ENCODE measurements at regions not wholly inside any gene's neighbourhood (a gene's known extent, or its start where the extent isn't known, plus 50 kb on each side); places are given as distances from the start of the nearest gene placed in this dataset.

DNA sequence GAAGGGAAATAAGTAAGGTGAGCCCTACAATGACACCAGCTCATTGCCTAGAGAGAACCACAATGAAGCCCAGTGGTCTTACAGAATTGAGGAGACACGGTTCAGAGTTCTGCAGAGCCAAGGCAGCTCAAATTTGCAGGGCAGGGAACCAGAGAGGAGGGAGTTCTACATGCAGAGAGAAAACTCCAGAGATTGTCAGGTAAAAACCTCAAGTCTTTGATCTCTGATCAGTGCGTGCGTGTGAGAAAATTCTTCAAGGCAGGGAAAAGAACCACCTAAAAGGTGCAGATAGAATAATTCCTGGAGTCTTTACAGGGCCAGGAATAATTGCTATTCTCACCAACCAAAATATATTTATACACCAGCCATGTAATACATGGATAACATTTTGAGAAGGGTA, 88.0 kb upstream of the SNRK start:
- TF ChIP-seq, protein P1, sequence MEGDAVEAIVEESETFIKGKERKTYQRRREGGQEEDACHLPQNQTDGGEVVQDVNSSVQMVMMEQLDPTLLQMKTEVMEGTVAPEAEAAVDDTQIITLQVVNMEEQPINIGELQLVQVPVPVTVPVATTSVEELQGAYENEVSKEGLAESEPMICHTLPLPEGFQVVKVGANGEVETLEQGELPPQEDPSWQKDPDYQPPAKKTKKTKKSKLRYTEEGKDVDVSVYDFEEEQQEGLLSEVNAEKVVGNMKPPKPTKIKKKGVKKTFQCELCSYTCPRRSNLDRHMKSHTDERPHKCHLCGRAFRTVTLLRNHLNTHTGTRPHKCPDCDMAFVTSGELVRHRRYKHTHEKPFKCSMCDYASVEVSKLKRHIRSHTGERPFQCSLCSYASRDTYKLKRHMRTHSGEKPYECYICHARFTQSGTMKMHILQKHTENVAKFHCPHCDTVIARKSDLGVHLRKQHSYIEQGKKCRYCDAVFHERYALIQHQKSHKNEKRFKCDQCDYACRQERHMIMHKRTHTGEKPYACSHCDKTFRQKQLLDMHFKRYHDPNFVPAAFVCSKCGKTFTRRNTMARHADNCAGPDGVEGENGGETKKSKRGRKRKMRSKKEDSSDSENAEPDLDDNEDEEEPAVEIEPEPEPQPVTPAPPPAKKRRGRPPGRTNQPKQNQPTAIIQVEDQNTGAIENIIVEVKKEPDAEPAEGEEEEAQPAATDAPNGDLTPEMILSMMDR (IDR thresholded peaks at IDR 0.05; ENCODE audit: low read depth, low read length, missing control alignments) = no peak
- H3K27me3 ChIP-seq (replicated peaks) = no peaks in the 10 kb centered on the region
- H3K4me3 ChIP-seq (ENCODE audit: low read depth, low read length) = no peak overlapping the region
- no peaks in the 10 kb centered on the region for H3K36me3 ChIP-seq (replicated peaks)
- in situ Hi-C loops (cut with HindIII; ENCODE audit: low pct_ligation_motif_present, low sequenced_read_pairs) = no loop called here
- no peak for DNase-seq
- peak overlapping the region; percentile 84 for H3K27ac ChIP-seq

DNA sequence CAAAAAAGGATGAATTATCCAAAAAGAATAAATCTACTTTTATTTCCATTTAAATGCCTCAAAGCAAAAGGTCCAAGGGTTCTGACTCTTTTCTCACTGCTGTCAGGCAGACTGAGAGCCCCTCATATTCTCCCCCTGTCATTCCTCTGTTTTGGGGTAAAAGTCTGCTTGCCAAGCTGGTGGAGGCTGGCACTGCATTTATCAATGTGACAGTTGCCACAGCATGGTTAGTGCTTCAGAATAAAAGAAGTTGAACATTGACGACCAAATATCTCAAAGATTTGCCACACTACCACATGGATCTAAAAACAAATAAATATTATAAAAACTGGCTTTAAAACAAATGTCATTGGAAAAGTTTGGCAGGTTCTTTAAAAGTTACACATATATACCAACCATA, 89.2 kb upstream of the SNRK start:
- DNase-seq = no peak
- no peaks in the 10 kb centered on the region for H3K27me3 ChIP-seq (replicated peaks)
- in situ Hi-C loops (cut with HindIII; ENCODE audit: low pct_ligation_motif_present, low sequenced_read_pairs) = no loop called here
- H3K27ac ChIP-seq = no peak overlapping the region
- H3K4me3 ChIP-seq (ENCODE audit: low read depth, low read length) = no peak overlapping the region
- no peaks in the 10 kb centered on the region for H3K36me3 ChIP-seq (replicated peaks)
- TF ChIP-seq, protein P1 (IDR thresholded peaks at IDR 0.05; ENCODE audit: low read depth, low read length, missing control alignments) = no peak

DNA sequence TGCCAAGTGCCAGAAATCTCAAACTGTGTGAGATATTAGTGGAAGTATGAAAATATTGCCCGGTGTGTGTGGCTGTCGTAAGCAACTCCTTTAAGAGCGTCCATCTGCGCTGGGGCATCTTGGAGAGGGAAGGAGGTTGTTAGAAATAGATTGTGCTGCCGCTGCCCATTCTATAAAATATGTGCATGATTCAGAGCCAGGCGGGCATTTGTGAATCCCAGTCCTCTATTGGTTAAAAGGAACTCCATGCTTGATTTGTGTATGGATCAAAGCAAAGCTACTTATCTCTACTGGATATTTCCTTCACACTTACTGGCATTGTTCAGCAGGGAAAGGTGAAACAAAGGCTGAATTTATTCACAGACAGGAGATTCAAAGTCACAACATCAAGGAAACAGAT, 89.6 kb upstream of the SNRK start:
- TF ChIP-seq, protein P1 (IDR thresholded peaks at IDR 0.05; ENCODE audit: low read depth, low read length, missing control alignments) = no peak
- no peaks in the 10 kb centered on the region for H3K27me3 ChIP-seq (replicated peaks)
- in situ Hi-C loops (cut with HindIII; ENCODE audit: low pct_ligation_motif_present, low sequenced_read_pairs) = no loop called here
- H3K36me3 ChIP-seq (replicated peaks) = no peaks in the 10 kb centered on the region
- no peak overlapping the region for H3K27ac ChIP-seq
- DNase-seq = no peak
- H3K4me3 ChIP-seq (ENCODE audit: low read depth, low read length) = no peak overlapping the region

DNA sequence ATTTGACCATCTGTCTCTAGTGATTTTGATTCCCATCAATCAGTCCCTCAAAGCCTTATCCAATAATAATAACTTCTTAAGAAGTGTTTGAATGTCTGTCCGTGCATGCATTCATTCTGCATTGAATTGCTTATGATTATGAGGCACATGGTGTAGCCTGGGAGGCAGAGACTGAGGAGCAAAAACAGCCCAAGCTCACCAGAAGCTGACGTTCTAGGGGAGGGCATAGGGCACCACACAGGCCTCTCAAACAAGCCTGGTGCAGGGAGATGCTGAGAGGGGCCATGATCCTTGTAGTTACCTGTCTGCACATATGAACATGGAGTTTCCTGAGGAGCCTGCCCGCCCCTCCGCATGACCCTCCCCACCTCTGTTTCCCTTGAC, 89.2 kb upstream of the POMGNT2 start:
- DNase-seq = no peak
- in situ Hi-C loops (cut with HindIII; ENCODE audit: low pct_ligation_motif_present, low sequenced_read_pairs) = no loop called here
- Histone ChIP-seq H3K4me3 (ENCODE audit: low read depth, low read length) (no peak overlapping the region), H3K27me3 (replicated peaks) (no peaks in the 10 kb centered on the region), H3K27ac (no peak overlapping the region), H3K36me3 (replicated peaks) (no peaks in the 10 kb centered on the region)
- TF ChIP-seq, protein P1 (IDR thresholded peaks at IDR 0.05; ENCODE audit: low read depth, low read length, missing control alignments) = no peak

DNA sequence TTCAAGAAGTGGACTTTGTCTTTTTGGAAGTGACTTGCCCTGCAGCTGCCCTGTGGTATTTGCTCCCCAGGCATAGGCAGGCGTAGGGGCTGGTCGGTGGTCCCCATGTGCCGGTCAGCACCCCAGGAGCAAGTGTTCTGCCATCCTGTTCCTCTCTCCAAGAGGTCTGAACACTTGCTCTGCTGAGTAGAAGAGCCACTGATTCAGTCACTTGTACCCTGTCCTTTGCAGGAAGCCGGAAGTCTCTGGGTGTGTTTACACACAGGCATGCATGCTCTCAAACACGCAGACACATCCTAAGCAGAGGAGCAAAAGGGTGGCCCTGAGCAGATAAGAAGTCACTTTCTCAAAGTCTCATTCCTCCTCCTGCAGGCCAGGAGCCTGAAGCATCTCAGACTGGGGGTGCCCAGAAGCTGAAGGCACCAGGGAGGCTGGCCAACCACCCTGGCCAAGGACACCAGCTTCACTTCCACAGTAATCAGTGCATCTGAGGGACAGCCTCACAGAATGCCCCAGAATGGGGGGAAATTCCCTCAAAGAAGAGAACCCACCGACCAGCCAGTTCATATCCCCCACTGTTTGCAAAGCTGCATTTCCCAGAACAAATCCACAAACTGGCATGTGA, 88.7 kb upstream of the POMGNT2 start:
- H3K36me3 ChIP-seq (replicated peaks) = no peaks in the 10 kb centered on the region
- H3K27ac ChIP-seq = no peak overlapping the region
- TF ChIP-seq, protein P1 (IDR thresholded peaks at IDR 0.05; ENCODE audit: low read depth, low read length, missing control alignments) = no peak
- H3K27me3 ChIP-seq (replicated peaks) = no peaks in the 10 kb centered on the region
- H3K4me3 ChIP-seq (ENCODE audit: low read depth, low read length) = no peak overlapping the region
- in situ Hi-C loops (cut with HindIII; ENCODE audit: low pct_ligation_motif_present, low sequenced_read_pairs) = no loop called here
- peak; percentile 20 for DNase-seq

DNA sequence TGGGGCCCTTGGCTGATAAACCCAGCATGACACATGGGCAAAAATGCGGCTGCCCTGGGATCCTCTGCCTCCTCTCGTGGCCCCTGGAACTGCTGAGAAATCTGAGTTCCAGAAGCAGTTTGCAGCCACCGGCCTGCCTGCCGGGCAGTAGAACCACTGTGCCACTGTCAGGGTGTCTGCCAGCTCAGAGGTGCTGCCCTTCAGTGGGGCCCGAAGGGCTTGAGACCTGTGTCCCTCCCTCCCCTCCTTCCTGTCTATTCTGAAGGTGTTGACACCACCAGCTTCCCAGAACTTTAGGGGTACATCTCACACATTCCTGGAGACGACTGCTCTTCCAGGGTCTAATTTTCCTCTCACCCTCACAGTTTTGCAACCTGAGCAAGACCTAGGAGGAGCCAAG, 88.2 kb upstream of the POMGNT2 start:
- DNase-seq = no peak
- no peak overlapping the region for H3K27ac ChIP-seq
- in situ Hi-C loops (cut with HindIII; ENCODE audit: low pct_ligation_motif_present, low sequenced_read_pairs) = no loop called here

More for the DNA sequence above, 88.2 kb upstream of the POMGNT2 start:
- H3K4me3 ChIP-seq (ENCODE audit: low read depth, low read length) = no peak overlapping the region
- H3K36me3 ChIP-seq (replicated peaks) = no peaks in the 10 kb centered on the region
- no peaks in the 10 kb centered on the region for H3K27me3 ChIP-seq (replicated peaks)
- TF ChIP-seq, protein P1 (IDR thresholded peaks at IDR 0.05; ENCODE audit: low read depth, low read length, missing control alignments) = no peak

All from brain microvascular endothelial cell (primary cell).